8988T (cell line): ENCODE measurements at regions not wholly inside any gene's neighbourhood (a gene's known extent, or its start where the extent isn't known, plus 50 kb on each side); places are given as distances from the start of the nearest gene placed in this dataset.
"Not testable (repeated sequence)": the region's sequence is repeated elsewhere in the genome, so short reads cannot be mapped to it uniquely, and the experiment has no call there.

Source experiments
- DNase-seq: peaks from one replicate; pipeline ENCODE4 v3.0.0; 2011

DNA sequence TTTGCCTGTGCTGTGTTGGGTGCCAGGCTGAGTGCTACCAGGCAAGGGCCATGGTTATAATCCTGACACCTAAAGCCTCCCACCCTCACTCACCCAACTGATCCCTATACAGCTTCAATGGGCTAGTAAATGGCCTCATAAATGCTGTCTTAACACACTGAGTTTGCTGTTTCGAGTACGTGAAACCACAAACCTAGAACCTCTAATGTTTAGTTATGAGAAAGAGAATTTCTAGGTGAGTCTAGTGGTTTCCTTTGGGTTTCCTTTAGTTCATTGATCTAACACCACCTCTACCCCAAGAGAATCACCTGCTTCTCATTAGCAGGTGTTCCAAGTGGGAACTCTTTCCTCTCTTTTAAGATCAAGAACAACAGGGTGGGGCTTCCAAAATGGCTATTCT lies 172.0 kb downstream of the MC4R start:
- DNase-seq = no peak

DNA sequence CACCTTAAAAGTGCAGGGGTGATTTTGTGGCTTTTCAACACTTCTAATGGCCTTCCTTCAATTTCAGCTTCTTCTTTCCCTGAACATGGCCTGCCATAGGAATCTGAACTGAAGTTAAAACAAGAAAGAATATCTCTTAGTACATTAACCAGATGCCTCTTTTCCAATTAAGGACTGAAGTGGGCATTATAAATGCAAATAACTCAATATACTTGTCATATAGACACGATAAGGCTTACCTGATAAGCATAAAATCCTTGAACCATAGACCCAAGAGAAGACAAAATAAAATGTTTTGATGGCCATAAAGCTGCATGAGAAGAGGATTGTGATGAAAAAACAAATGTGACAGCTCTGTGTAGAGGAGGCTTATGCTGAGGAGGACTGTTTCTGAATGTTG lies 173.1 kb downstream of the MC4R start:
- DNase-seq = no peak

DNA sequence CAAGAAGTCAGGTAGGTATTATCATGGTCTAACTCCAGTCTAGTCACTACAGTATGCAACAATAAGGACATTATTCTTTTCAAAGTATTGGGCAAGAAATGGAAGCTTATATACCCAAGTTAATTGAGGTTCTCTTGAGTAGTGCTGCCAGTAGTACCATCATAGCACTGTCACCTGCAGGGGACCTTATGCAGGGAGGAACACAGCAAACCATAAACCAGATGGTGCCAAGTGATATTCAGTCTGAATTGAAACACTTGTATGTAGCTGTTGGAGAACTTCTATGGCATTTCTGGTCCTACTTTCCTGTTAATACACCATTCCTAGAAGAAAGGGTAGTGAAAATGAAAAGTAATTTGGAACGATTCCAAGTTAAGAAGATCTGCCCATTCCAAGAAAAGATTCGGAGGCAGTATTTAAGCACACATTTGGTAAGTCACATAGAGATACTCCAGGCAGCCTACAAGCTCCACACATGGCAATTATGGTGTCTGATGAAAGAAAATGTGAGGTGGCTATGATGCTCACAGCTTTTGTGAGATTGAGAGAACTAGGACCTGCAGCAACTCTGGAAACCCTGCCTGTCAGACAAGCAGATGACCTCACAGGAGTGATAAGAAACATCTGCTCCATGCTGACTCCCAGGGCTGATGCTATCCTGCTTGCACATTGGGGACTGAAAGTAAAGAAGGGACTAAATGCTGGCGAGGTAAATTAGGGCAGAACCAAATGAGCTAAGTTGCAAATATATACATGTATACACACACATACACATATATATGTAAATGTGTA lies 174.7 kb downstream of the MC4R start:
- no peak for DNase-seq

DNA sequence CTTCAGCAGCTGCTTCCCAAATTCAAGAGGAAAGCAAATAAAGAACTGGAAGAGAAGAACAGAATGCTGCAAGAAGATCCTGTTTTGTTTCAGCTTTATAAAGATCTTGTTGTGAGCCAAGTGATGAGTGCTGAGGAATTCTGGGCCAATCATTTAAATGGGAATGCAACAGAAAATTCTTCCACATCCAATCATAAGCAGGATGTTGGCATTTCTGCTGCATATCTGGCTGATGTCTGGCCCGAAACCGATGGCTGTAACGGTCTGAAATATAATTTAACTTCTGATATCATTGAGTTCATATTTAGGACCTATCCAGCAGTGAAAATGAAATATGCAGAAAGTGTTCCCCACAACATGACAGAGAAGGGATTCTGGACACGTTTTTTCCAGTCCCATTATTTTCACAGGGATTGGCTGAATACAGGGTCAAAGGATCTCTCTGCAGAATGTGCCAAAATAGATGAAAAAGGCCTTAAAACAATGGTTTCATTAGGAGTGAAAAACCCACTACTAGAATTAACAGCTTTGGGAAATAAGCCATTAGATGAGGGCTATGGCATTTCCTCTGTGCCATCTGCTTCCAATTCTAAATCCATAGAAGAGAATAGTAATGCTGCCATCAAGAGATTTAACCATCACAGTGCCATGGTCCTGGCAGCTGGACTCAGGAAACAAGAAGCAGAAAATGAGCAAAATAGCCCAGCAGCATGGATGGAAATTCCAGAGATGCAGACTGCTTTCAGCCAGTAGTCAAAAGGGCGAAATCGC lies 175.6 kb downstream of the MC4R start:
- DNase-seq = no peak

DNA sequence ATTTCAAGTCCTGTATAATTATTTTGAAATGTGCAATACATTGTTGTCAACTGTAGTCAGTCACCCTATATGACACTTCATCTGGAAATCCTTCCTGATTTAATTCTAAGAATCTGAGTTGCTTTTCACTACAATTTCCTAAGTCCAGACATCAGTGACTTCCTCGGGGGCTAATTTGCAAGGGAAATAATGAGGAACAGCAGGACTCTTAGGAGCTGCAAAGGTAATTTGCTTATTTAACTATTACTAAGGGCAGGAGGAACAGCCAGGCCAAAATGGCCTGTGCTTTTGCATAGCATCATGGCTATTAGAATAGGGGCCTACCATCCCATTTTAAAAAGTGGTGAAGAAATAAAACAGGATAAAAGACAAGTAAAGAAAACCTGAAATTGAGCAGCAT lies 178.8 kb downstream of the MC4R start:
- no peak for DNase-seq

DNA sequence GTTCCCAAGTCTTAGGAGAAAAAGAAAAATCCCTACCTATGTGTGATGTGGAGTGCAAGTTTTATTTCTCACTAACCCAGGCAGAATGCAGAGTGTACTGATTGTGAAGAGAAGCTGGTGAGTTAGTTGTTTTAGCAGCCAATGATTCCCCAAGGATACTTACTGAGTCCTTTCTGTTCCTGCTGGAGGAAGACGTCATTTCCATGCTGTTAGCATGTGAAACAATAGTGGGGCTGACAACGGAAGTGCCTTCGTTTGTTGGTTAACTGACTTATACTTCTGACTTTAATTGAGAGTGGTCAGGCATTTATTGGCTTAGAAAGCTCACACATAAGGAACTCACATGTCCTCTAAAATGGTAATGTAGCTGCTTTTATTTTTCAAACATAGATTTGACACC lies 180.6 kb downstream of the MC4R start:
- no peak for DNase-seq

DNA sequence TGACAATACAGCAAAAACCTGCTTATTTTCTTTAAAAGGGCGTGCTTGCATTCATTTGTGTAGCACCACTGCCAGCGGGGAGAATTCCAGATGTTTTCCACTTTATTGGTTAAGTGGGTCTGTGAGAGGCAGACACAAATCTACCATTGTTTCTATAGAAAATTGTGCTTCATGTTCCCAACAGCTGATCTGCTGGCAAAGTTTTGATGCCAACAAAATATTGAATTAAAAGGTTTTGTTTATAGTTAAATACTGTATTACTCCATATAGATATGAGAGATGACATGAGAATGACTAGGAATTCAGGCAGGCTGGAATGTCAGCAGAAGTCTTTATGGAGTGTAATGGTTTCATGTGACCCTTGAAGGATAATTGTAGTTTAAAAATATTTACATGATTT lies 182.7 kb downstream of the MC4R start:
- DNase-seq = no peak

DNA sequence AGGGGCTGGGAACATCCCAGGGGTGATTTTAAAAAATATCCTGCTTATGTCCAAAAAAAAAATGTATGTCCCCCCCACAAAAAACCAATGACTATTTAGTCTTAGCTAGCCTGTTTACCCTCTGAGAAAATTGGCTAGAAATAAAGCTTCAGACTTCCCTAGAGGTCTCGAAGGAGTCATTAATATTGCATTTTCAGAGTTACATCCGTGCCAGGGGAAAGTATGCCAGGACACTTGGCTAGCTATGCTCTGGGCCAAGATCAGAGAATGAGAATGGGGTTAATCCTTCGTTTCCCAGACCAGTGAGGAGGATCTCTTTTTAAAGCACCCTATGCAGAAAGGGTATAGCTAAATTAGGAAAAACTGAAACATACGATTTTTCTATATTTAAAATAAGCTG lies 183.6 kb downstream of the MC4R start:
- no peak for DNase-seq

DNA sequence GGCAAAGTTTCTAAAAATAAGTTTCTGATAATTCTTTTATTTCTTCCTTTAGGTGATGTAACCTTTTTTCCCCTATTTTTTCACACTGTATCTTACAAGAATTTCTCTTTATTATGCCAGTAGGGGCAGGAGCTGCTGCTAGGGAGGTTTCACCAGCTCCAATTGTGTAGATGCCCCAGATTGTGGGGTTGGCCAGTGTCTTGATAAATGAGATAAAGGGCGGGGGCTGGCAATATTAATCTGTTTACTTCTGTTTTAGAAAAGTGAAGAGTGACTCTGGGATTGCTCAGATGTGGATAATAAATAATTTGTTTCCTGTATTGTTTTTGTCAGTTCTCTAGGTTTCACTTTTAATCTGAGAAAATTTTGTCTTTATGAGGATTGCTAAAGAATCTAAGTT lies 190.4 kb downstream of the MC4R start:
- no peak for DNase-seq

DNA sequence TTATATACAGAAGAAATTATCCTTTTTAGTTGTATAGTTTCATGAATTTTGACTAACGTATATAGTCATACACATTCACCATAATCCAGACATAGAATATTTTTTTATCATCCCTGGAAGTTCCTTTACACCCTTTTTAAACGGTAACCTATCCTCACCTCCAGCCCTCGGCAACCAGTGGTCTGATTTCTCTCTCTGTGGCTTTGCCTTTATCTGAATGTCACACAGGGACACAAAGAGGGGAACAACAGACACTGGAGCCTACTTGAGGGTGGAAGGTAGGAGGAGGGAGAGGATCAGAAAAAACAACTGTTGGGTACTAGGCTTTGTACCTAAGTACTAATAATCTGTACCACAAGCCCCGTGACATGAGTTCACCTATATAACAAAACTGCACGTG lies 191.9 kb downstream of the MC4R start:
- no peak for DNase-seq

DNA sequence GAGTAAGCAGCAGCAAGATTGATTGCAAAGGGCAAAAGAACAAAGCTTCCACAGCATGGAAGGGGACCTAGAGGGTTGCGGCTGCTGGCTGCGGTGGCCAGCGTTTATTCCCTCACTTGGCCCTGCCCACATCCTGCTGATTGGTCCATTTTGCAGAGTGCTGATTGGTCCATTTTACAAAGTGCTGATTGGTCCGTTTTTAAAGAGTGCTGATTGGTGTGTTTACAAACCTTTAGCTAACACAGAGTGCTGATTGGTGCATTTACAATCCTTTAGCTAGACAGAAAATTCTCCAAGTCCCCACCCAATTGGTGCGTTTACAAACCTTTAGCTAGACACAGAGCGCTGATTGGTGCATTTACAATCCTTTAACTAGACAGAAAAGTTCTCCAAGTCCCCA lies 194.4 kb downstream of the MC4R start:
- DNase-seq = not testable (repeated sequence)

DNA sequence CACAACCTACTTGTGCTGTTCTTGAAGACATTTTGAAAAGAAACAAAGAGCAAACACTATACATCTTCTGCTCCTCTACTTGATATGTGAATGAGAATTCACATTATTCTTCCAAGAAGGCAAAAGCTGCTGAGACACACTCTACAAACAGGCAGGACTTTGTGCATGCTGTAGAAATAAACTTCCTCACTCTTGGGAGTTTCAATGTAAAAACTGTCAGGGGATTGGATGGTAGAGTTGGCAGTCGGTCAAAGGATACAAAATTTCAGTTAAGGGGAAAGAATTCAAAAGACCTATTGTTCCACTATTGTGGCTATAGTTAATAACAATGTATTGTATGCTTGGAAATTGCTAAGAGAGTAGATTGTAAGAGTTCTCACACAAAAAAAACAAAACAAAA lies 196.3 kb downstream of the MC4R start:
- no peak for DNase-seq

DNA sequence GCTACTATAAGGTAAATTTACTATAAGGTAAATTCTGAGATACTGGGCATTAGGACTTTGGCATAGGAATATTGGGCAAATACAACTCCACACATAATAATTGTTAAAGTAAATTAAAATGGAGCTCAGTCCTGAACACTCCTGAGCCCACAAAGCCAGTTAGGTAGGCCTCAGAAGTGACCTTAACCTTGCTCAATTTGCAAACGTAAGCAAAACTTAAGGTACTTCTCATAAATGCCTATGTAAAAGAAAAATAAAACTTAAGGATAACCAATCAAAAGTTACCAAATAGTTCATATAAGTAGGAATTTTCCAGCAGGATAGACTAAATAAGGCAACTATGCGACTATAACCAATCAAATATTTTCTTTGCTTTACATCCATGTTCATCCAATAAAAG lies 197.7 kb downstream of the MC4R start:
- DNase-seq = no peak

DNA sequence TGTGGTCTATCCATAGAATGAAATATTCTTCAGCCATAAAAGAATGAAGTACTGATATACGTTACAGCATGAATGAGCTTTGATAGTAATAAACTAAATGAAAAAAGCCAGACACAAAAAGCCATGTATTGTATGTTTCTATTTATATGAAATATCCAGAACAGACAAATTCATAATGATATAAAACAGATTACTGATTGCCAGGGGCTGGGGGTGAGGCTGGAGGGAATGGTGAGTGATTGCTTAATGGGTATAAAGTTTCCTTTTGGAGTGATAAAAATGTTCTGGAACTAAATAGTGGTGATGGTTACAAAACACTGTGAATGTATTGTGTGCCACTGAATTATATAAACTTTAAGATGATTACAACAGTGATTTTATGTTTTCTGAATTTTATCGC lies 200.5 kb downstream of the MC4R start:
- DNase-seq = no peak

DNA sequence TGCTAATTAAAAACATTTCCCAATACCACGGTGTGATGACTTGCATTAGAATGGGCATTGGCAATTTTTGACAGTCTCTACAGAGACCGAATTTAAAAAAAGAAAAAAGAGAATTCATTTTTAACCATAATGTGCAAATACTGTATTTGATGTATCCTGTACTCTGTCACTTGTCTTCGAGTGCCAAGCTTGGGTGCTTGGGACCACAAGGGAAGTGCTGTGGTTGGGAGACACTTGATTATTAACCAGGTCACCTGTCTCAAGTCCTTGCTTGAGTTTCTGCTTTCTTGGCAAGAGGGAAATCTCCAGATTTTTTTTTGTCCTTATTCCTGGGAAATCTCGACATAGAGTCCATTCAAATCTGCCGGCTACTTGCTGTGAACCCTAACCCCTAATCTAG lies 209.0 kb downstream of the MC4R start:
- DNase-seq = no peak

DNA sequence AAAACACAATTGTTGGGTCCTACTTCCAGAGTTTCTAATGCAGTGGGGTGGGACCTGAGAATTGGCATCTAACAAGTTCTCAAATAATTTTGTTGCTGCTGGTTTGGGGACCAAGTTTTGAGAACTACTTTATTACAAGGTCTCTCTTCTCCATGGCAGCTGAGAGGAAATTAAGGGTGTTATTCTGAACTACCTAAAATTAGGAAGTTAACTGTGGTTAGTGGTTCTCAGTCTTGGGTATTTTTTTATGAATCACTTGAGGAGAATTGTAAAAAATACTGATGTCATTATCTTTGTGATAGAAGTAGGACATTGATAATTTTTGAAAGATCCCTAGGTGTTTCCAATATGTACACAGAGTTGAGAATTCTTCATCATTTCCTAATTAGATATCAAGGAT lies 210.2 kb downstream of the MC4R start:
- no peak for DNase-seq

DNA sequence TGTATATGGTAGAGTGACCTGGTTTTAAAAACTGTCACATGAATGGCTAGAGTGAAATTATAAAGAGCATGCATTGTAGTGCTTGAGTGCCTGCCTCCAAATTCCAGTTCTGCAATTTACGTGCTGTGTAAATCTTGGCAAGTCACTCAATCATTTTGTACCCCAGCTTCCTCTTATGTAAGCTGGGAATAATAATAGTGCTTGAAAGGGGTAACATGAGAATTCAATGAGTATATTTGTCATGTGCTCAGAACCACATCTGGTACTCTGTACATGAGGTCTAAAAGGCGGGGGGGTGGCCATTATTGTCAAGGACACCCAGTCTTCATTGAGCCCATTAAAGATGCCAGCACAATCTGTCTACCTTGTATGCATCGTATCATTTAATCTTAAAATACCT lies 214.8 kb downstream of the MC4R start:
- DNase-seq = no peak

DNA sequence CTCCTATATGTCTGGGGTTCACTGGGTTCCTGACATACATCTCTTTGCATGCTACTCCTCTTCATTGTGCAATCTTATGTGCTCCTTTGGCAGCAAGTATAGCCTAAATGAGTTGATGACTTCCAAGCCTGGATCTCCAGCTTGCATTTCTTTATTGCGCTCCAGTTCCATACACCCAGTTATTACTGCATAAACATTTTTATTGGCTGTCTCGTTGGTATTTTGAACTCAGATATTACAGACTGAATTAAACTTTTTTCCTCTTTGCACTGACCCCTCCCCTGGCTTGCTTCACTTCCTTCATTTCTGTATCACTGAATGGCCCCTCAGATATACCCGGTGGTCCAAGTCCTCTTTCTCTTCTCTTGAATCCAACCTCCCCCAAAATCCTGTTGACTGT lies 219.2 kb downstream of the MC4R start:
- DNase-seq = no peak

DNA sequence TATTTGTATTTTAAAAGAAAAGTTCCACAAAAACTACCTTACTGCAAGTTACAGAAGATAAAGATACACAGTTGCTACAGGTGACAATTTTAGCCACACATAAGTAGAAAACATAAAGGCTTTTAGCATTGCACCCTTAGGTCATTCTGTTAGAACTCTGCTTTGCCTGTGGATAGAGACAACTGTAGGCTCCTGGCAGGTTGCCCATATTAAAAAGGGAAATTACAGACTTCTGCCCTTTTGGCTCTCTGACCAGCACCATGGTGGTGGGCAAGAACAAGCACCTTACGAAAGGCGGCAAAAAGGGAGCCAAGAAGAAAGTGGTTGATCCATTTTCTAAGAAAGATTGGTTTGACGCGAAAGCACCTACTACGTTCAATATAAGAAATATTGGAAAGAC lies 223.3 kb downstream of the MC4R start:
- DNase-seq = no peak

DNA sequence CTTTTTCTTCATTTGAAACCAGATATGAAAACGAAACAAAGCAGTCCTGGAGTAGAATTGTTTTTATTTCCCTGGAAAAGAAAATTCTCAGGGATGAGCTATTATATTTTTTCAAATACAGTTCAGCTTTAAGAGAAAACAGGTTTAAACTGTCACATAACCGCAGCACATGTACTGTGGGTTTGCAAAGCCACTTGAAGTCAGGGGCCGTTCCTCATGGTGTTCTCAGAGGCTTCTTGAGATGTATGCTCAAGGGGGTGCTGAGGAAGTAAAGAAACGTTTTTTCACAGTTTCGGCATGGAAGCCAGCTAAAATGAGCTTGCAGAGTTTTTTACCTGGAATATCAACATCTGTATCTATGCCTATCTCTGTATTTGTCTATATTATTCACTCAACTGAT lies 225.3 kb downstream of the MC4R start:
- no peak for DNase-seq

DNA sequence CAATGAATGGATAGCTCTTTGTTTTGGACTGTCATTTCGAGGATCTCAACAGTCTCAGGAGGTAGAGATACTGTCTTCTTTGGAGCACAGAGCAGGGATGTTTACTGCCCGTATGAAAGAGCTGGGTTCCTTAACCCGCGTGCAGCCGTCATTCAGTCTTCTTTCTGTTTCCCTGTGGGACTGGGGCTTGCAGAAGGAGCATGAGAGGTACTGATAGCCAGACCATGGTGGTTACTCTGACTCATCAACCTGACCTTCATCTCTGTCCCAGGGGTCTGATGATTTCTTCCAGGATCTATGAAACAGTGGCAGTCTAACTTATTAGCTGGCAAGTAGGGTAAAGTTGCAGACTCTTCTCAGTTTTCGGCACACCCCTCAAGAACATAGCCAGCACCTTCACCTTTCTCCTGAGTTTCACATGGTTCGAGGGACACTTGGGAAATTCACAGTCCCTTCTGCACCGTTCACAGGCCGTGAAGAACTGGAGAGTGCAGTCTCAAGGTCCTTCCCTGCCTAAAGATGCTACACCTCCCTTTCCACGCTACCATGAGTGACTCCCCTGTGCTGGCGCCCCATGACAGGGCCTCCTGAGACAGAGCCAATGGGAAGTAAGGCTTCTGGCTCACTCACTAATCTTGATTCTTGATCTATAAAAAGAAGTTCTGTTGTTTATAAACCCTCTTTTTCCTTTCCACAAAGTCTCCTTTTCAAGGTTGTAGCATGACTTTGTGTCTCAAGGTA lies 226.2 kb downstream of the MC4R start:
- no peak for DNase-seq

DNA sequence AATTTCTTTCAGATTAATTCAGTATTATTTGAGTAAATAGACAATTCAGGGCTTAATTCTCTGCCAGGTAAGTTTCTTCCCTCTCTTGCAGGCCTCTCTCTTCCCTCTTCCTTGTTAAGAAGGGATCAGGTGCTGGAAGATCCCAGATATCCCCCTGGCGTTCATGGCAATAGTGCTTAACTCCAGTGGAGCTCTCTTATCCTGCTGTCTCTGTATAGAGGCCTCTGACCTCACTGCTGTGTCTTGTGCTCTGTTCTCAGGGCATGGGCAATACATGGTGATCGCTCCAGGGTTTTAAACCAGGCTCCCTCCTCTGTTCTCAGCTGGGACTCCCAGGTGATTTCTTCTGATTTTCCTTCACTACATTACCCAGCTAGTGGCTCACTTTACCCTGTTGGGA lies 226.8 kb downstream of the MC4R start:
- no peak for DNase-seq

DNA sequence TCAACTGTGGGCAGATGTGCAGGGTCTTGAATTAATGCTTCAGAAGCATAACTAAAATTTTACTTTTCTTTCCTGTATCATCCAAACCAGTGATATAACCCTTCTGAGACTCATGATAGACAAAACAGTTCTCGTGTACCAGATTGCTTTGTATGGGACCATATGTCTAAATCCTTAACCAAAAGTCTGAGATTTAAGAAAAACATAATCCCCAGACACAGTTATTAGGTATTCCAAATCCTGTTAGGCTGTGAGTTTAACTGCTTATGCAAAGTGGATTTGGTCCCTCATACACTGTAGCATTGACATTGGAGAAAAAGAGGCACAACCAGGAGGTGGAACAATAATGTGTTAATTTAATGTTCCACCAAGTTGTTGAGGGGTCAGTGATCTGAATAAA lies 235.0 kb downstream of the PMAIP1 start:
- no peak for DNase-seq

DNA sequence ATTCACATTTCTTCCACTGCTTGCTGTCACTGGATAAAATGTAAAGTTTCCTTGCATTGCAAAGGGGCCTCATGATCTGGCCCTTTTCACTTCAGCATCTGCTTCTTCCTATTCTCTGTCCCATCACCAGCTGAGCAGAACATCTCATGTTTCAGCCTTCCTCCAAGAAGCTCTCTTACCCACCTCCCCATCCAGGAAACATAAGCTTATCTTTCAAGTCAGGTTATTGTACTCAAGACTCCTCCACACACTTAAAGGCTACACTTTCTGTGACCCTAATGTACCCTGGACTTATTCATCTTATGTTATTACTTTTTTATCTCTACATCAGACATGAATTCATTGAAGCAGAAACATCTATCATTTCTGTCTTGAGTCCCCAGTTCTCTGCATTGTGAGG lies 230.5 kb downstream of the PMAIP1 start:
- no peak for DNase-seq
